ENCODE measurements at regions not wholly inside any gene's neighbourhood (a gene's known extent, or its start where the extent isn't known, plus 50 kb on each side); places are given as distances from the start of the nearest gene placed in this dataset.

- DNase-seq = no peak
Measured at GRCh38 chr2:239674981-239675825, 274.4 kb upstream of the HDAC4 start.

- no peak for DNase-seq
Measured at GRCh38 chr2:239674101-239674980, 273.5 kb upstream of the HDAC4 start.

GRCh38 chr2:239673641-239674040 lies 272.8 kb upstream of the HDAC4 start:
- DNase-seq = no peak

GRCh38 chr2:239671916-239672849 lies 271.4 kb upstream of the HDAC4 start:
- DNase-seq = no peak

GRCh38 chr2:239671471-239671870 lies 270.7 kb upstream of the HDAC4 start:
- no peak for DNase-seq

GRCh38 chr2:239670463-239671120 lies 269.8 kb upstream of the HDAC4 start:
- no peak for DNase-seq

GRCh38 chr2:239669899-239670460 lies 269.2 kb upstream of the HDAC4 start:
- no peak for DNase-seq

- no peak for DNase-seq
Measured at GRCh38 chr2:239669181-239669898, 268.5 kb upstream of the HDAC4 start.

GRCh38 chr2:239668651-239669050 lies 267.8 kb upstream of the HDAC4 start:
- DNase-seq = no peak

GRCh38 chr2:239668042-239668441 lies 267.2 kb upstream of the HDAC4 start:
- DNase-seq = no peak

GRCh38 chr2:239667431-239667985 lies 266.7 kb upstream of the HDAC4 start:
- no peak for DNase-seq

GRCh38 chr2:239666855-239667376 lies 266.1 kb upstream of the HDAC4 start:
- DNase-seq = no peak

- DNase-seq = no peak
Measured at GRCh38 chr2:239666053-239666854, 265.4 kb upstream of the HDAC4 start.

GRCh38 chr2:239664216-239664810 lies 263.5 kb upstream of the HDAC4 start:
- no peak for DNase-seq

- no peak for DNase-seq
Measured at GRCh38 chr2:239663364-239663924, 262.6 kb upstream of the HDAC4 start.

- no peak for DNase-seq
Measured at GRCh38 chr2:239662413-239663120, 261.7 kb upstream of the HDAC4 start.

Data from muscle of back (tissue), 3 donors.